OCI-LY3 (cell line): ENCODE measurements at regions not wholly inside any gene's neighbourhood (a gene's known extent, or its start where the extent isn't known, plus 50 kb on each side); places are given as distances from the start of the nearest gene placed in this dataset.

Source experiments
- CTCF ChIP-seq: fragments of 200-600, 300-600 bp; sonication (generic); IDR thresholded peaks from 2 replicates; pipeline ENCODE4 v1.5.1; 2014; ENCODE audit warnings: antibody characterized with exemption, low read length, low read depth
- EZH2phosphoT487 ChIP-seq: fragments of 200-600 bp; shearing (Covaris generic); IDR thresholded peaks from 2 replicates; pipeline ENCODE4 v1.6.1; 2018; ENCODE audit warnings: antibody characterized with exemption, mixed run types, low read depth

GRCh38 chr18:79629249-79629558, 50.4 kb upstream of the CTDP1 start:
- TF ChIP-seq CTCF, result no peak
- no peak for TF ChIP-seq EZH2phosphoT487
